Omental fat pad (tissue), 3 donors: ENCODE measurements at regions not wholly inside any gene's neighbourhood (a gene's known extent, or its start where the extent isn't known, plus 50 kb on each side); places are given as distances from the start of the nearest gene placed in this dataset.

Source experiments
- ATAC-seq: fragments of 150-250 bp; one replicate; pipeline ENCODE4 v1.9.1; 2016; ENCODE audit warnings: mild to moderate bottlenecking, moderate library complexity; ENCODE audit not compliant: low FRiP score
- DNase-seq: peaks from one replicate; pipeline ENCODE4 v3.0.0-alpha.2; 2019; ENCODE audit warnings: low spot score
- CTCF ChIP-seq, 3 donors: fragments of 450-650 bp; IDR thresholded peaks; one replicate each; pipeline ENCODE4 v1.5.1; 2016 to 2017; ENCODE audit warnings: antibody characterized with exemption in 3 of 3, mild to moderate bottlenecking in 3 of 3, moderate library complexity in 2 of 3

GRCh38 chr2:75319951-75320350 is 120.6 kb upstream of the TACR1 start:
- DNase-seq (no peak), ATAC-seq (no peak)
- TF ChIP-seq CTCF (IDR thresholded peaks at IDR 0.05): no peak

GRCh38 chr2:75317802-75318201 is 118.5 kb upstream of the TACR1 start:
- DNase-seq (no peak), ATAC-seq (no peak)
- TF ChIP-seq CTCF (IDR thresholded peaks at IDR 0.05): no peak

- DNase-seq (no peak), ATAC-seq (no peak)
- no peak for TF ChIP-seq CTCF (IDR thresholded peaks at IDR 0.05)
Measured at GRCh38 chr2:75317316-75317715, 118.0 kb upstream of the TACR1 start.

GRCh38 chr2:75315436-75315835 is 116.1 kb upstream of the TACR1 start:
- DNase-seq: no peak
- ATAC-seq: no peak

GRCh38 chr2:75311993-75312392 is 112.7 kb upstream of the TACR1 start:
- DNase-seq (no peak), ATAC-seq (no peak)
- no peak for TF ChIP-seq CTCF (IDR thresholded peaks at IDR 0.05)

More at GRCh38 chr2:75315436-75315835, 116.1 kb upstream of the TACR1 start:
- no peak for TF ChIP-seq CTCF (IDR thresholded peaks at IDR 0.05)

GRCh38 chr2:75311521-75311920 is 112.2 kb upstream of the TACR1 start:
- TF ChIP-seq CTCF (IDR thresholded peaks at IDR 0.05): no peak
- DNase-seq (no peak), ATAC-seq (no peak)

GRCh38 chr2:75310876-75311275 is 111.6 kb upstream of the TACR1 start:
- no peak for TF ChIP-seq CTCF (IDR thresholded peaks at IDR 0.05)
- DNase-seq: no peak
- ATAC-seq: no peak
